ENCODE measurements at regions not wholly inside any gene's neighbourhood (a gene's known extent, or its start where the extent isn't known, plus 50 kb on each side); places are given as distances from the start of the nearest gene placed in this dataset.

DNA sequence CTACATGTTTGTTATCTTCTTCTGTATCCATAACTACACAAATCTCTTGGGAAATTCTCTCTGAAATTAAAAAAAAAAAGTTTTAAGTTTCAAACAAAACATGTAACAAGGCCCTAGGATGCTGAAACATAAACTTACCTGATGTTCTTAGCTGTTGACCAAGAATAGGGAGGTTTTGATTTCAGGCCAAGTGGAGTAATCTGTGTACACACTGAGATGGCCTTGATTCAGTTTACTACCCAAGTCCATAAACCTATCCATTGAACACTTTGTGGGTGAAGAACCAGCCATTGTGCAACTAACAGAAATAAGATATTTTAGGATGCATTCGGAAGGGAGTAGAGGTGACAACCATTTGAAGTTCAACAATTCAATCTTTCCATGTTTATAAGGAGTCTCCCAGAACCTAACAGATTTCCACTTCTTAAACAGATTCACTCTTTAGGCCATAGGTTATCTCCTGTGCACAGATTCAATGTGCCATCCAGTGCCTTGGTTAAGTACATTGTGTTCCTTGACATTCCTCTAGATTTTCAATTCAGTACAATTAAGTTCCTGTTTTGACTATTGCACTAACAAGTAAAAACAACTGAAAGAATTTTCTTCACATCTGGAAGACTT lies 143.1 kb downstream of the CRPPA start:
- TF ChIP-seq POLR2AphosphoS5 (IDR thresholded peaks at IDR 0.05; ENCODE audit: control insufficient read depth, insufficient read depth, low read depth, low read length): no peak
- TF ChIP-seq NR2C1 (IDR thresholded peaks at IDR 0.05): no peak
- no peak for TF ChIP-seq NR2C1 (tag; IDR thresholded peaks at IDR 0.05)
- TF ChIP-seq ZNF431 (CRISPR knock-in tag; IDR thresholded peaks at IDR 0.05): no peak
- TF ChIP-seq ESRRA (IDR thresholded peaks at IDR 0.05; ENCODE audit: borderline replicate concordance, low read depth): no peak
- TF ChIP-seq ZFP36 (IDR thresholded peaks at IDR 0.05; ENCODE audit: low read depth, low read length, partially characterized antibody): no peak
- TF ChIP-seq TAF1 (IDR thresholded peaks at IDR 0.05; ENCODE audit: control insufficient read depth, extremely low read depth, insufficient read depth, low read length, severe bottlenecking): no peak
- no peak for TF ChIP-seq FOXA1 (IDR thresholded peaks at IDR 0.05; ENCODE audit: borderline replicate concordance)
- TF ChIP-seq TCF7 (IDR thresholded peaks at IDR 0.05; ENCODE audit: borderline replicate concordance): no peak
- TF ChIP-seq ZNF184 (CRISPR knock-in tag; IDR thresholded peaks at IDR 0.05): no peak
- TF ChIP-seq POLR2A (conservative IDR thresholded peaks at IDR 0.05): no peak
- TF ChIP-seq, protein P1, sequence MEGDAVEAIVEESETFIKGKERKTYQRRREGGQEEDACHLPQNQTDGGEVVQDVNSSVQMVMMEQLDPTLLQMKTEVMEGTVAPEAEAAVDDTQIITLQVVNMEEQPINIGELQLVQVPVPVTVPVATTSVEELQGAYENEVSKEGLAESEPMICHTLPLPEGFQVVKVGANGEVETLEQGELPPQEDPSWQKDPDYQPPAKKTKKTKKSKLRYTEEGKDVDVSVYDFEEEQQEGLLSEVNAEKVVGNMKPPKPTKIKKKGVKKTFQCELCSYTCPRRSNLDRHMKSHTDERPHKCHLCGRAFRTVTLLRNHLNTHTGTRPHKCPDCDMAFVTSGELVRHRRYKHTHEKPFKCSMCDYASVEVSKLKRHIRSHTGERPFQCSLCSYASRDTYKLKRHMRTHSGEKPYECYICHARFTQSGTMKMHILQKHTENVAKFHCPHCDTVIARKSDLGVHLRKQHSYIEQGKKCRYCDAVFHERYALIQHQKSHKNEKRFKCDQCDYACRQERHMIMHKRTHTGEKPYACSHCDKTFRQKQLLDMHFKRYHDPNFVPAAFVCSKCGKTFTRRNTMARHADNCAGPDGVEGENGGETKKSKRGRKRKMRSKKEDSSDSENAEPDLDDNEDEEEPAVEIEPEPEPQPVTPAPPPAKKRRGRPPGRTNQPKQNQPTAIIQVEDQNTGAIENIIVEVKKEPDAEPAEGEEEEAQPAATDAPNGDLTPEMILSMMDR (IDR thresholded peaks at IDR 0.05 in 2 of 3, conservative IDR thresholded peaks at IDR 0.05 in 1 of 3; ENCODE audit: insufficient read depth in 2 of 3, low read depth in 1 of 3, low read length in 3 of 3): no peak
- no peak for TF ChIP-seq ZFX (CRISPR knock-in tag; IDR thresholded peaks at IDR 0.05)
- no peak for TF ChIP-seq NFIC (IDR thresholded peaks at IDR 0.05)
